ENCODE measurements at regions not wholly inside any gene's neighbourhood (a gene's known extent, or its start where the extent isn't known, plus 50 kb on each side); places are given as distances from the start of the nearest gene placed in this dataset.

- Histone ChIP-seq H3K36me3 (no peaks in the 10 kb centered on the region), H3K4me3 (no peak overlapping the region), H3K4me1 (ENCODE audit: insufficient read depth) (no peaks in the 10 kb centered on the region), H3K27ac (no peak overlapping the region), H3K9me3 (no peaks in the 10 kb centered on the region), H3K27me3 (no peaks in the 10 kb centered on the region)
- WGBS, 3 donors: 87 to 89% (median 87%) methylated on average over 14 of the region's 14 CpGs
- TF ChIP-seq CTCF (IDR thresholded peaks at IDR 0.05): no peak
- TF ChIP-seq EP300 (IDR thresholded peaks at IDR 0.05): no peak
- no peak for TF ChIP-seq POLR2A (IDR thresholded peaks at IDR 0.05)
- intact Hi-C loops (cut with DNase I): no loop called here
- DNase-seq: no peak
These were observed 77.0 kb upstream of the ALDH1A3 start for GRCh38 chr15:100802421-100803170.

DNA sequence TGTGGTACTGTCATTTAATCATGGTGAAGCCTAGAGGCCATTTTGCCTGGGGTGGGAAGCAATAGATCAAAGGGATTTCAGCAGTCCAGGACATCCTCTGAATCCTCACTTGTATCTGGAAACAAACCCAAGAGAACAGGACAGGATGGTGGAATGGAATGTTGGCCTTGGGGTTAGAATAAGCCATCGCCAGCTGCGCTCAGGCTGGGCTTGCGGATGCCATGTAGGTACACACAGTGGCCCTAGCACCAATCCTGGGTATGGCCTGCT is 76.5 kb upstream of the ALDH1A3 start:
- 96 to 100% (median 97%) methylated on average over 3 of the region's 3 CpGs for WGBS, 3 donors
- H3K4me3 ChIP-seq: no peak overlapping the region
- intact Hi-C loops (cut with DNase I): no loop called here
- H3K36me3 ChIP-seq: no peaks in the 10 kb centered on the region
- no peak for TF ChIP-seq EP300 (IDR thresholded peaks at IDR 0.05)
- TF ChIP-seq POLR2A (IDR thresholded peaks at IDR 0.05): no peak
- TF ChIP-seq CTCF (IDR thresholded peaks at IDR 0.05): no peak
- H3K27ac ChIP-seq: no peak overlapping the region
- H3K4me1 ChIP-seq (ENCODE audit: insufficient read depth): no peaks in the 10 kb centered on the region
- no peaks in the 10 kb centered on the region for H3K9me3 ChIP-seq
- DNase-seq: no peak
- no peaks in the 10 kb centered on the region for H3K27me3 ChIP-seq

- DNase-seq: no peak
- 78 to 88% (median 81%) methylated on average over 1 of the region's 1 CpG for WGBS, 3 donors
- intact Hi-C loops (cut with DNase I): no loop called here
These were observed 73.5 kb upstream of the ALDH1A3 start for GRCh38 chr15:100806157-100806556.

GRCh38 chr15:100807028-100807427 is 72.6 kb upstream of the ALDH1A3 start:
- H3K9me3 ChIP-seq: no peaks in the 10 kb centered on the region
- H3K4me3 ChIP-seq: no peak overlapping the region
- 69 to 78% (median 72%) methylated on average over 3 of the region's 3 CpGs for WGBS, 3 donors
- no peak overlapping the region for H3K27ac ChIP-seq
- no peak for DNase-seq
- no peaks in the 10 kb centered on the region for H3K36me3 ChIP-seq
- no peaks in the 10 kb centered on the region for H3K4me1 ChIP-seq (ENCODE audit: insufficient read depth)
- H3K27me3 ChIP-seq: no peaks in the 10 kb centered on the region
- intact Hi-C loops (cut with DNase I): no loop called here
- TF ChIP-seq POLR2A (IDR thresholded peaks at IDR 0.05) (no peak), EP300 (IDR thresholded peaks at IDR 0.05) (no peak), CTCF (IDR thresholded peaks at IDR 0.05) (no peak)

More at GRCh38 chr15:100806157-100806556, 73.5 kb upstream of the ALDH1A3 start:
- H3K9me3 ChIP-seq: no peaks in the 10 kb centered on the region
- no peak overlapping the region for H3K27ac ChIP-seq
- H3K4me3 ChIP-seq: no peak overlapping the region
- TF ChIP-seq CTCF (IDR thresholded peaks at IDR 0.05): no peak
- TF ChIP-seq POLR2A (IDR thresholded peaks at IDR 0.05): no peak
- no peak for TF ChIP-seq EP300 (IDR thresholded peaks at IDR 0.05)
- H3K4me1 ChIP-seq (ENCODE audit: insufficient read depth): no peaks in the 10 kb centered on the region
- H3K36me3 ChIP-seq: no peaks in the 10 kb centered on the region
- H3K27me3 ChIP-seq: no peaks in the 10 kb centered on the region

Data from ovary (tissue), 7 donors.